OCI-LY3 (cell line): ENCODE measurements at regions not wholly inside any gene's neighbourhood (a gene's known extent, or its start where the extent isn't known, plus 50 kb on each side); places are given as distances from the start of the nearest gene placed in this dataset.

ENCODE experiments used
- H2AFZ ChIP-seq: fragments of 200-600, 300-600 bp; shearing (Covaris generic); 2 replicates; pipeline ENCODE4 v1.6.0; 2014; ENCODE audit warnings: antibody characterized with exemption, low read depth, low read length
- H3K27ac ChIP-seq: fragments of 200-600, 300-600 bp; sonication (generic); 2 replicates; pipeline ENCODE4 v1.5.1; 2014; ENCODE audit warnings: mild to moderate bottlenecking, low read length, moderate library complexity, mixed read lengths
- H3K27me3 ChIP-seq: fragments of 200-600, 300-600 bp; sonication (generic); 2 replicates; pipeline ENCODE4 v1.6.1; 2014; ENCODE audit warnings: low read depth, low read length, mixed read lengths
- H3K36me3 ChIP-seq: fragments of 200-600, 300-600 bp; sonication (generic); replicated peaks from 2 replicates; pipeline ENCODE3; 2014; ENCODE audit warnings: low read depth, low read length, mixed read lengths
- H3K4me1 ChIP-seq: fragments of 300-600, 200-600 bp; sonication (generic); 2 replicates; pipeline ENCODE4 v1.6.1; 2014; ENCODE audit warnings: low read length, mixed read lengths
- H3K4me2 ChIP-seq: fragments of 200-600, 300-600 bp; sonication (generic); 2 replicates; pipeline ENCODE4 v1.6.1; 2014; ENCODE audit warnings: low read length, mixed read lengths
- H3K4me3 ChIP-seq: fragments of 300-600, 200-600 bp; sonication (generic); 2 replicates; pipeline ENCODE4 v1.5.1; 2014; ENCODE audit warnings: antibody characterized with exemption, mild to moderate bottlenecking, low read length, moderate library complexity
- H3K79me2 ChIP-seq: fragments of 300-600, 200-600 bp; shearing (Covaris generic); 2 replicates; pipeline ENCODE4 v1.6.1; 2014; ENCODE audit warnings: mild to moderate bottlenecking, low read length, mixed read lengths
- H3K9ac ChIP-seq: fragments of 300-600, 200-600 bp; shearing (Covaris generic); 2 replicates; pipeline ENCODE4 v1.6.0; 2014; ENCODE audit warnings: mild to moderate bottlenecking, low read length, moderate library complexity
- H3K9me3 ChIP-seq: fragments of 200-600, 300-600 bp; shearing (Covaris generic); 2 replicates; pipeline ENCODE4 v1.6.1; 2014; ENCODE audit warnings: low read length, mixed read lengths; ENCODE audit not compliant: insufficient read depth
- H4K20me1 ChIP-seq: fragments of 200-600, 300-600 bp; sonication (generic); 2 replicates; pipeline ENCODE4 v1.6.1; 2016; ENCODE audit warnings: low read length, mixed read lengths; ENCODE audit not compliant: insufficient read depth
- CTCF ChIP-seq: fragments of 200-600, 300-600 bp; sonication (generic); IDR thresholded peaks from 2 replicates; pipeline ENCODE4 v1.5.1; 2014; ENCODE audit warnings: antibody characterized with exemption, low read length, low read depth
- EZH2phosphoT487 ChIP-seq: fragments of 200-600 bp; shearing (Covaris generic); IDR thresholded peaks from 2 replicates; pipeline ENCODE4 v1.6.1; 2018; ENCODE audit warnings: antibody characterized with exemption, mixed run types, low read depth

- Histone ChIP-seq H3K36me3 (no peaks in the 10 kb centered on the region), H3K4me3 (no peak overlapping the region), H3K9me3 (no peaks in the 10 kb centered on the region), H3K27ac (no peak overlapping the region), H3K4me1 (peaks cover 32% of the 10 kb centered on the region), H4K20me1 (no peaks in the 10 kb centered on the region), H2AFZ (no peak overlapping the region), H3K9ac (peak overlapping the region; percentile 27; the same call in 1 of the 2 replicates), H3K4me2 (peak overlapping the region; percentile 43), H3K27me3 (no peaks in the 10 kb centered on the region), H3K79me2 (no peaks in the 10 kb centered on the region)
- TF ChIP-seq CTCF: no peak
- TF ChIP-seq EZH2phosphoT487: no peak
Observed at GRCh38 chr15:70253461-70254156, 155.9 kb upstream of the TLE3 start.

GRCh38 chr15:70252951-70253320 lies 155.2 kb upstream of the TLE3 start:
- Histone ChIP-seq H3K9me3 (no peaks in the 10 kb centered on the region), H3K79me2 (no peaks in the 10 kb centered on the region), H3K4me1 (peaks cover 37% of the 10 kb centered on the region), H2AFZ (no peak overlapping the region), H3K4me3 (no peak overlapping the region), H3K36me3 (no peaks in the 10 kb centered on the region), H3K4me2 (peak overlapping the region; percentile 43), H3K27ac (no peak overlapping the region), H3K9ac (peak overlapping the region; percentile 27; the same call in 1 of the 2 replicates), H4K20me1 (no peaks in the 10 kb centered on the region), H3K27me3 (no peaks in the 10 kb centered on the region)
- no peak for TF ChIP-seq CTCF
- no peak for TF ChIP-seq EZH2phosphoT487

GRCh38 chr15:70252056-70252950 lies 154.6 kb upstream of the TLE3 start:
- TF ChIP-seq EZH2phosphoT487 (no peak), CTCF (no peak)
- no peaks in the 10 kb centered on the region for H3K79me2 ChIP-seq
- H3K27ac ChIP-seq: no peak overlapping the region
- H3K4me1 ChIP-seq: peaks cover 44% of the 10 kb centered on the region
- H3K9ac ChIP-seq: no peak overlapping the region
- H3K36me3 ChIP-seq: no peaks in the 10 kb centered on the region
- no peaks in the 10 kb centered on the region for H4K20me1 ChIP-seq
- H3K4me3 ChIP-seq: no peak overlapping the region
- H2AFZ ChIP-seq: no peak overlapping the region
- no peak overlapping the region for H3K4me2 ChIP-seq
- no peaks in the 10 kb centered on the region for H3K9me3 ChIP-seq
- H3K27me3 ChIP-seq: no peaks in the 10 kb centered on the region

GRCh38 chr15:70251246-70251990 lies 153.7 kb upstream of the TLE3 start:
- Histone ChIP-seq H3K4me1 (peaks cover 53% of the 10 kb centered on the region), H2AFZ (no peak overlapping the region), H3K27me3 (no peaks in the 10 kb centered on the region), H3K27ac (no peak overlapping the region), H3K9me3 (no peaks in the 10 kb centered on the region), H3K4me2 (no peak overlapping the region), H4K20me1 (no peaks in the 10 kb centered on the region), H3K36me3 (no peaks in the 10 kb centered on the region), H3K4me3 (no peak overlapping the region), H3K9ac (no peak overlapping the region), H3K79me2 (no peaks in the 10 kb centered on the region)
- TF ChIP-seq EZH2phosphoT487: no peak
- TF ChIP-seq CTCF: no peak
